ENCODE measurements at regions not wholly inside any gene's neighbourhood (a gene's known extent, or its start where the extent isn't known, plus 50 kb on each side); places are given as distances from the start of the nearest gene placed in this dataset.

GRCh38 chr3:64408770-64409169 lies 183.5 kb upstream of the PRICKLE2 start:
- TF ChIP-seq NFIC (IDR thresholded peaks at IDR 0.05; ENCODE audit: low read length) (no peak), IRF2 (CRISPR knock-in tag; IDR thresholded peaks at IDR 0.05) (no peak), HINFP (CRISPR knock-in tag; IDR thresholded peaks at IDR 0.05; ENCODE audit: low read depth) (no peak), SP1 (IDR thresholded peaks at IDR 0.05) (no peak), SP1 (CRISPR knock-in tag; IDR thresholded peaks at IDR 0.05) (no peak)
- TF ChIP-seq, protein P1, sequence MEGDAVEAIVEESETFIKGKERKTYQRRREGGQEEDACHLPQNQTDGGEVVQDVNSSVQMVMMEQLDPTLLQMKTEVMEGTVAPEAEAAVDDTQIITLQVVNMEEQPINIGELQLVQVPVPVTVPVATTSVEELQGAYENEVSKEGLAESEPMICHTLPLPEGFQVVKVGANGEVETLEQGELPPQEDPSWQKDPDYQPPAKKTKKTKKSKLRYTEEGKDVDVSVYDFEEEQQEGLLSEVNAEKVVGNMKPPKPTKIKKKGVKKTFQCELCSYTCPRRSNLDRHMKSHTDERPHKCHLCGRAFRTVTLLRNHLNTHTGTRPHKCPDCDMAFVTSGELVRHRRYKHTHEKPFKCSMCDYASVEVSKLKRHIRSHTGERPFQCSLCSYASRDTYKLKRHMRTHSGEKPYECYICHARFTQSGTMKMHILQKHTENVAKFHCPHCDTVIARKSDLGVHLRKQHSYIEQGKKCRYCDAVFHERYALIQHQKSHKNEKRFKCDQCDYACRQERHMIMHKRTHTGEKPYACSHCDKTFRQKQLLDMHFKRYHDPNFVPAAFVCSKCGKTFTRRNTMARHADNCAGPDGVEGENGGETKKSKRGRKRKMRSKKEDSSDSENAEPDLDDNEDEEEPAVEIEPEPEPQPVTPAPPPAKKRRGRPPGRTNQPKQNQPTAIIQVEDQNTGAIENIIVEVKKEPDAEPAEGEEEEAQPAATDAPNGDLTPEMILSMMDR (CRISPR knock-in tag; IDR thresholded peaks at IDR 0.05), result no peak

Data from HepG2 (cell line).